NCI-H524 (cell line): ENCODE measurements at regions not wholly inside any gene's neighbourhood (a gene's known extent, or its start where the extent isn't known, plus 50 kb on each side); places are given as distances from the start of the nearest gene placed in this dataset.
"Not testable (repeated sequence)": the region's sequence is repeated elsewhere in the genome, so short reads cannot be mapped to it uniquely, and the experiment has no call there.

Experiments
- DNase-seq, 2 experiments: peaks; one replicate each; lab custom pipeline; 2025; lab: John Stamatoyannopoulos, UW

GRCh38 chr3:193047461-193047860 is 129.8 kb upstream of the MB21D2 start:
- not testable (repeated sequence) for DNase-seq

GRCh38 chr3:193048127-193048526 is 130.5 kb upstream of the MB21D2 start:
- DNase-seq, result no peak

GRCh38 chr3:193049935-193050334 is 132.3 kb upstream of the MB21D2 start:
- no peak for DNase-seq

- DNase-seq, result no peak
These were observed 133.7 kb upstream of the MB21D2 start for GRCh38 chr3:193051314-193051713.

- DNase-seq, result peak; percentile 96 to 99
These were observed 134.8 kb upstream of the MB21D2 start for GRCh38 chr3:193052354-193053045.

- DNase-seq, result peak; percentile 71 to 73
These were observed 135.4 kb upstream of the MB21D2 start for GRCh38 chr3:193053046-193053435.

- no peak for DNase-seq
These were observed 137.7 kb upstream of the MB21D2 start for GRCh38 chr3:193055352-193055751.

- DNase-seq, result no peak
These were observed 140.0 kb upstream of the MB21D2 start for GRCh38 chr3:193057616-193058015.

- DNase-seq, result no peak
These were observed 143.3 kb upstream of the MB21D2 start for GRCh38 chr3:193060748-193061546.

- DNase-seq, result no peak
These were observed 150.7 kb upstream of the MB21D2 start for GRCh38 chr3:193068365-193068764.

- DNase-seq, result not testable (repeated sequence)
These were observed 152.1 kb upstream of the MB21D2 start for GRCh38 chr3:193069732-193070131.

GRCh38 chr3:193078996-193079753 is 161.5 kb upstream of the MB21D2 start:
- DNase-seq, result peak in 1 of 2 experiments; percentile 59

GRCh38 chr3:193080821-193081365 is 160.1 kb upstream of the PLAAT1 start:
- no peak for DNase-seq

GRCh38 chr3:193085655-193086054 is 155.4 kb upstream of the PLAAT1 start:
- no peak for DNase-seq

GRCh38 chr3:193086681-193087080 is 154.3 kb upstream of the PLAAT1 start:
- no peak for DNase-seq

GRCh38 chr3:193087336-193087735 is 153.7 kb upstream of the PLAAT1 start:
- DNase-seq, result no peak

- DNase-seq, result no peak
These were observed 145.7 kb upstream of the PLAAT1 start for GRCh38 chr3:193095366-193095765.

- no peak for DNase-seq
These were observed 144.9 kb upstream of the PLAAT1 start for GRCh38 chr3:193096076-193096475.

GRCh38 chr3:193114431-193115340 is 126.3 kb upstream of the PLAAT1 start:
- no peak for DNase-seq

- no peak for DNase-seq
These were observed 124.2 kb upstream of the PLAAT1 start for GRCh38 chr3:193116871-193117270.

- DNase-seq, result no peak
These were observed 122.1 kb upstream of the PLAAT1 start for GRCh38 chr3:193118907-193119306.
